Psoas muscle (tissue), 7 donors: ENCODE measurements at regions not wholly inside any gene's neighbourhood (a gene's known extent, or its start where the extent isn't known, plus 50 kb on each side); places are given as distances from the start of the nearest gene placed in this dataset.
A peak's percentile ranks its signal among the peaks of the same experiment; 100 is the strongest.

Experiments
- ATAC-seq, 4 donors: fragments of 200-7000 bp; cut with Tn5 transposase; one replicate each; pipeline ENCODE4 v1.9.1; 2020; ENCODE audit warnings: moderate library complexity in 3 of 4, mild to moderate bottlenecking in 2 of 4
- DNase-seq, 2 donors: peaks; one replicate each; pipeline ENCODE4 v3.0.0-alpha.2; 2020
- H3K27ac ChIP-seq: fragments of 200-600 bp; one replicate; pipeline ENCODE4 v1.8.0; 2022
- H3K27me3 ChIP-seq, 3 donors: fragments of 200-600 bp in 1 of 3; one replicate each; pipeline versions ENCODE4 v1.6.1 to v1.8.0; 2013 to 2022; ENCODE audit warnings: low read length in 2 of 3, mild to moderate bottlenecking in 2 of 3, moderate library complexity in 1 of 3; ENCODE audit not compliant: insufficient read depth in 3 of 3
- H3K36me3 ChIP-seq, 2 donors: fragments of 200-600 bp in 1 of 2; one replicate each; pipeline versions ENCODE4 v1.6.1 to v1.8.0; 2013 to 2022; ENCODE audit warnings: low read depth in 1 of 2, mild to moderate bottlenecking in 1 of 2, moderate library complexity in 1 of 2; ENCODE audit not compliant: insufficient read depth in 1 of 2
- H3K4me1 ChIP-seq: fragments of 200-600 bp; one replicate; pipeline ENCODE4 v1.8.0; 2022
- H3K4me3 ChIP-seq: fragments of 200-600 bp; one replicate; pipeline ENCODE4 v1.8.0; 2022; ENCODE audit warnings: mild to moderate bottlenecking
- H3K9me3 ChIP-seq: fragments of 200-600 bp; one replicate; pipeline ENCODE4 v1.8.0; 2022
- WGBS, 3 donors: extraction: QIAGEN DNeasy Blood & Tissue Kit; methylation state at CpG; one replicate each; pipeline versions ENCODE4 v1.1.6 to v1.1.7; 2013; 5-methylcytosine and 5-hydroxymethylcytosine counted together
- intact Hi-C, 2 donors: fragments of 100-400 bp; cut with DNase I; formaldehyde crosslinking; loops; one replicate each; pipeline versions ENCODE4 v1.11.0 to v1.14.2; 2022
- TF ChIP-seq, protein P1 (sequence below): fragments of 200-600 bp; IDR thresholded peaks from one replicate; pipeline ENCODE4 v1.8.0; 2022; ENCODE audit warnings: antibody characterized with exemption
- donor health status: healthy with polysubstance abuse.
- donor health status: DM: no; HTN: no; CAD: no; lungs with moderate emphysema.
- donor health status: Bipolar disorder and iron deficiency.
- donor health status: healthy.
- donor health status: DM: yes; HTN: yes; CAD: no.
- donor health status: DM: no; HTN: no; CAD: no.
- donor health status: DM: yes; HTN: yes; CAD: no.

DNA sequence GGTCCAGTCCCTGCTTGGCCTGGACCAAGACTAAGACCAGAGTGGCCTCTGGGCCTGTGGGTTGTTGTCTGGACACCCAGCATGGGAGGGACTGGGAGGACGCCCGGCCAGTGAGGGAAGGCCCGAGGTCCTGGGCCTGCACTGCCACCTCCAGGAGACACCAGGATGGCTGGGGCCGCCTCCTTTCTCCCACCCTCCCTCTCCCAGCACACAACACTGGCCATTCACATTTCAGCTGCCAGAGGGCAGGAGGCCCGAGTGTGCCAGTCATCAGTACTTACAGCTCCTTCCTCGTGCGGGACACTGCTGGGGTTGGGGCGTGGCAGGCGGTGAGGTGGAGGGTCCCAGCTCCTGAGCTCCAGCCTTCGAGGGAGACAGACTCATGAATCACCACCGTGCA is 133.5 kb downstream of the ASB1 start:
- intact Hi-C loops = no loop called here
- no peaks in the 10 kb centered on the region for H3K4me1 ChIP-seq

DNA sequence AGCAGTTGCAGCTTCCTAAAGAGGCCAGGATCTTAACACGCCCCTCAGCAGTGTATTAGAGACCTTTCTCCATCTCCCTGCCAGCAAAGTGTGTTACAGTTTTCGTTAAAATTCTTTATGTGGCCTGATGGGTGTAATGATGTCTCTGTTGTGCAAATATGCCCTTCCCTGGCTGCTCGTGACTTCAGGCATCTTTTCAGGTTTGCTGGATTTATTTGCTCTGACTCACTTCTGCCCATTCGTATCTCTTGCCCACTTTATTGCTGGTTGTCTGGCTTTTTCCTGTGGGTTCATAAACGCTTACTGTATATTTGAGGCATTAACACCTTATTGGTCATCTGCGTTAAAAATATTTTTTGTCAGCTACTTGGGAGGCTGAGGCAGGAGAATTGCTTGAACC is 134.5 kb downstream of the ASB1 start:
- WGBS, 3 donors = 79 to 87% (median 83%) methylated on average over 6 of the region's 6 CpGs
- no peak for ATAC-seq
- DNase-seq = no peak
- Histone ChIP-seq H3K36me3 (no peaks in the 10 kb centered on the region), H3K4me1 (no peaks in the 10 kb centered on the region), H3K4me3 (no peak overlapping the region), H3K9me3 (no peaks in the 10 kb centered on the region), H3K27ac (no peak overlapping the region), H3K27me3 (peaks cover 0 to 8% (median 0%) of the 10 kb centered on the region in 3 donors)
- intact Hi-C loops = no loop called here
- TF ChIP-seq, protein P1, sequence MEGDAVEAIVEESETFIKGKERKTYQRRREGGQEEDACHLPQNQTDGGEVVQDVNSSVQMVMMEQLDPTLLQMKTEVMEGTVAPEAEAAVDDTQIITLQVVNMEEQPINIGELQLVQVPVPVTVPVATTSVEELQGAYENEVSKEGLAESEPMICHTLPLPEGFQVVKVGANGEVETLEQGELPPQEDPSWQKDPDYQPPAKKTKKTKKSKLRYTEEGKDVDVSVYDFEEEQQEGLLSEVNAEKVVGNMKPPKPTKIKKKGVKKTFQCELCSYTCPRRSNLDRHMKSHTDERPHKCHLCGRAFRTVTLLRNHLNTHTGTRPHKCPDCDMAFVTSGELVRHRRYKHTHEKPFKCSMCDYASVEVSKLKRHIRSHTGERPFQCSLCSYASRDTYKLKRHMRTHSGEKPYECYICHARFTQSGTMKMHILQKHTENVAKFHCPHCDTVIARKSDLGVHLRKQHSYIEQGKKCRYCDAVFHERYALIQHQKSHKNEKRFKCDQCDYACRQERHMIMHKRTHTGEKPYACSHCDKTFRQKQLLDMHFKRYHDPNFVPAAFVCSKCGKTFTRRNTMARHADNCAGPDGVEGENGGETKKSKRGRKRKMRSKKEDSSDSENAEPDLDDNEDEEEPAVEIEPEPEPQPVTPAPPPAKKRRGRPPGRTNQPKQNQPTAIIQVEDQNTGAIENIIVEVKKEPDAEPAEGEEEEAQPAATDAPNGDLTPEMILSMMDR = no peak

More for the DNA sequence above, 133.5 kb downstream of the ASB1 start:
- Histone ChIP-seq H3K9me3 (no peaks in the 10 kb centered on the region), H3K27me3 (peaks cover 0 to 9% (median 0%) of the 10 kb centered on the region in 3 donors), H3K4me3 (no peak overlapping the region), H3K27ac (no peak overlapping the region), H3K36me3 (no peaks in the 10 kb centered on the region)
- 72 to 77% (median 75%) methylated on average over 11 of the region's 11 CpGs for WGBS, 3 donors
- TF ChIP-seq, protein P1 = no peak
- DNase-seq (no peak), ATAC-seq (no peak)

DNA sequence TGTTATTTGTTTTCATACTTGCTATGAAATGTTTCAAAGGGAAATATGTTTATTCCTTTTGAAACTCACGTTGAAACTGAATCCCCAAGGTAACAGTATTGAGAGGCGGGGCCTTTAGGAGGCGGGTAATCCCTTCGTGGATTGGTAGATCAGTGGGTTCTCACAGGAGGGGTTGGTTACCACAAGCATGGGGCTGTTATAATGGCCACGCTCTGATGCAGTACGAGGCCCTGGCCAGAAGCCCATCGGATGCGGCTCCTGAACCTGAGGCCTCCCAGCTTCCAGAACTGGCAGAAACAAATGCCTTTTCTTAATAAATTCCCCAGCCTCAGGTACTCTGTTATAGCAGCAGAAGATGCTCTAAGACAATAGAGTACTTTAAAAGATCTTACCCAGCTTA is 135.7 kb downstream of the ASB1 start:
- Histone ChIP-seq H3K4me3 (no peak overlapping the region), H3K36me3 (no peaks in the 10 kb centered on the region), H3K4me1 (no peaks in the 10 kb centered on the region), H3K27ac (no peak overlapping the region), H3K9me3 (no peaks in the 10 kb centered on the region), H3K27me3 (peaks cover 0 to 10% (median 0%) of the 10 kb centered on the region in 3 donors)
- intact Hi-C loops = no loop called here
- 65 to 67% (median 66%) methylated on average over 8 of the region's 8 CpGs for WGBS, 3 donors
- TF ChIP-seq, protein P1 = no peak
- ATAC-seq = no peak
- DNase-seq = peak in 1 of 2 donors; percentile 11

DNA sequence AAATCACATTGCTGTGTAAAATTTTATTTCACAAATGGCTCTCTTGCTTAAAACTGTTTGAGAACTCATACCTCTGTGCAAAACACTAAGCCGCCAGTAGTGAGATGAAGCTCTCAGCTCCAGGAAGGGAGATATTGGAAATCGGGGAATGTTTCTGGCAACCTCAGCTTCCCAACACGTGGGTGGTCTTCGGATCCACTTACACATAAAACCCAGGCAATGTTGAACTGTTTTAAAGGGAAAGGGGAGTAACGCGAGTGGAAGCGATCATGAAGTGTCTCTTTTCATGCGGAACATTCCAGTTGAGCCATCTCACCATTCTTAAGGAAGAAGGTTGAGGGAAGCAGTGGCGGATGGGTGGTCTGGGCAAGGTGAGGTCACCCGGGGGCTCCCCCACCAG is 136.8 kb downstream of the ASB1 start:
- Histone ChIP-seq H3K27ac (no peak overlapping the region), H3K9me3 (no peaks in the 10 kb centered on the region), H3K4me1 (no peaks in the 10 kb centered on the region), H3K4me3 (no peak overlapping the region), H3K27me3 (peaks cover 0 to 10% (median 0%) of the 10 kb centered on the region in 3 donors), H3K36me3 (no peaks in the 10 kb centered on the region)
- intact Hi-C loops = no loop called here
- TF ChIP-seq, protein P1 = no peak
- ATAC-seq (no peak), DNase-seq (no peak)
- 52 to 57% (median 53%) methylated on average over 10 of the region's 10 CpGs for WGBS, 3 donors

DNA sequence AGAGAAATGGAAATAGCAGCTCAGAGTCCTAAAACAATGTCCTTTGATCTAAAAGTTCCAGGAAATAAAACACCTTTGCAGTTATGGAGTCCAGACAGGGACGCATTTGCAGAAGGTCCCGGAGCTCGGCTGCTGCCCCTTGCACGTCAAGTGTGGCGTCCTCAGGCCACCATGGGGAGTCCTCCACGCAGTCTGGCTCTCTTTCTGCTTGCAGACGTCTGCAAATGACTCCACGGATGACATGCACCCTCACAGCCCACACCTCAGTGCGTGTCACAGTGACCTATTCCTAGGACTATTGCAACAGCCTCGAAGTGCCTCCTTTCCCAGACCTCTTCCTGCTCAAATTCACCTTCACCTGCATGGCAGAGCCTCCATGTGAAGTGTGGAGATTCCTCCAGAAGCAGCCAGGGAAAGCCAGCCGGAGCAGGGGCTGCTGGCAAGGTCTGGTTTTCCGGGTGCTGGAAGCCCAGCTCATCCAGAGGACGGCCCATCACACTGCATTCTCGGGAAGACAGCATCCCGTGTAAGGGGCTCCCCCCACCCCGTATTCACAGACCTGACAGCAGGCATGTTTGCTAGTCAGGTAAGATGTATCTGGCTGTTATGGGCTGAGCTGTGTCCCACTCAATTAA is 137.7 kb downstream of the ASB1 start:
- no peaks in the 10 kb centered on the region for H3K36me3 ChIP-seq
- H3K9me3 ChIP-seq = no peaks in the 10 kb centered on the region
- WGBS, 3 donors = 82 to 89% (median 84%) methylated on average over 16 of the region's 16 CpGs
- peaks cover 0 to 10% (median 0%) of the 10 kb centered on the region in 3 donors for H3K27me3 ChIP-seq
- ATAC-seq (no peak), DNase-seq (no peak)
- TF ChIP-seq, protein P1 = no peak
- no peak overlapping the region for H3K27ac ChIP-seq
- no peaks in the 10 kb centered on the region for H3K4me1 ChIP-seq
- no peak overlapping the region for H3K4me3 ChIP-seq
- intact Hi-C loops = no loop called here
